ENCODE measurements at regions not wholly inside any gene's neighbourhood (a gene's known extent, or its start where the extent isn't known, plus 50 kb on each side); places are given as distances from the start of the nearest gene placed in this dataset.

DNA sequence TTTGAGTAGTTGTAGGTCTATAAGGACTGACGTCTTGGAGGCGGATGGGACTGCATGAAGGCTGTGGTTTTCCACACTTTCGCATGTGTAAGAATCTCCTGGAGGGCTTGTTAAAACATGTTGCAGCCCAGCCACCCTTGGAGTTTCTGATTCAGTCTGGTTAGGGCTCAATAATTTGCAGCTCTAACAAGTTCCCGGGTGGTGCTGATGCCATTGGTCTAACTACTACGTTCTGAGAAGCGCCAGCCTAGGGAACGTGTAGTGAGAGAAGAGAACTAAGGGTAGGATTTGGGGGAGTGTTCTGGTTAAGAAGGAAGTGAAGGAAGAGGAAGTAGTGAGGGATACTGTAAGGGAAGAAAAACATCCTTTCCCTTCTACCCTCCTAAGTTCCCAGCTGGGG, 138.9 kb downstream of the LARP7 start:
- no peak overlapping the region for H2BK120ac ChIP-seq (ENCODE audit: low read depth, low read length)
- no peak overlapping the region for H3K9ac ChIP-seq (ENCODE audit: low read depth, low read length)
- no peak overlapping the region for H2BK15ac ChIP-seq (ENCODE audit: low read depth, low read length)
- H4K20me1 ChIP-seq (ENCODE audit: insufficient read depth, low read length) = no peaks in the 10 kb centered on the region
- H3K9me3 ChIP-seq (ENCODE audit: control insufficient read depth, insufficient read depth, low read length) = no peaks in the 10 kb centered on the region
- no peak overlapping the region for H4K8ac ChIP-seq (ENCODE audit: low read depth in 2 of 2, low read length in 2 of 2)
- no peak overlapping the region for H2AK9ac ChIP-seq (replicated peaks; ENCODE audit: low read depth, low read length, poor library complexity)
- no peak overlapping the region for H2BK5ac ChIP-seq (ENCODE audit: low read depth, low read length, poor library complexity, severe bottlenecking)
- H3K4ac ChIP-seq (ENCODE audit: low read depth, low read length) = no peak overlapping the region
- H3K79me1 ChIP-seq (ENCODE audit: low read depth in 1 of 2, low read length in 2 of 2) = no peaks in the 10 kb centered on the region
- ChIA-PET POLR2A (ENCODE audit: unreplicated experiment) (no interaction called here), CTCF (interaction anchor here (1.0 kb wide), 1 partner anchor 11 kb away, joined by 3 read pairs; no protein-coding TSS in a partner anchor)
- H3K27me3 ChIP-seq (ENCODE audit: control insufficient read depth, insufficient read depth, low read length) = no peaks in the 10 kb centered on the region
- no peak overlapping the region for H2BK20ac ChIP-seq (ENCODE audit: low read depth, low read length)
- BruUV-seq (replicated peaks) = no TSS peak
- H3K14ac ChIP-seq (replicated peaks; ENCODE audit: low read depth, low read length) = no peak overlapping the region
- TF ChIP-seq RCOR1 (IDR thresholded peaks at IDR 0.05; ENCODE audit: insufficient replicate concordance, low read length) = no peak
- TF ChIP-seq BHLHE40 (IDR thresholded peaks at IDR 0.05; ENCODE audit: low read depth, low read length) = no peak
- no peak for TF ChIP-seq NFE2L2 (IDR thresholded peaks at IDR 0.05; ENCODE audit: low read depth, low read length)
- no peak for TF ChIP-seq CHD1 (IDR thresholded peaks at IDR 0.05; ENCODE audit: low read depth, low read length)
- TF ChIP-seq RFX5 (IDR thresholded peaks at IDR 0.05; ENCODE audit: low read depth, low read length) = no peak
- no peak for TF ChIP-seq POLR2A (IDR thresholded peaks at IDR 0.05; ENCODE audit: low read depth, low read length)
- no peak for TF ChIP-seq CEBPB (IDR thresholded peaks at IDR 0.05; ENCODE audit: low read depth, low read length)
- no peak for TF ChIP-seq ELK1 (IDR thresholded peaks at IDR 0.05; ENCODE audit: borderline replicate concordance, low read depth, low read length)
- no peak for TF ChIP-seq FOS (IDR thresholded peaks at IDR 0.05; ENCODE audit: low read depth, low read length)
- no peak for TF ChIP-seq MAFK (IDR thresholded peaks at IDR 0.05; ENCODE audit: low read depth, low read length)
- TF ChIP-seq, protein P1, sequence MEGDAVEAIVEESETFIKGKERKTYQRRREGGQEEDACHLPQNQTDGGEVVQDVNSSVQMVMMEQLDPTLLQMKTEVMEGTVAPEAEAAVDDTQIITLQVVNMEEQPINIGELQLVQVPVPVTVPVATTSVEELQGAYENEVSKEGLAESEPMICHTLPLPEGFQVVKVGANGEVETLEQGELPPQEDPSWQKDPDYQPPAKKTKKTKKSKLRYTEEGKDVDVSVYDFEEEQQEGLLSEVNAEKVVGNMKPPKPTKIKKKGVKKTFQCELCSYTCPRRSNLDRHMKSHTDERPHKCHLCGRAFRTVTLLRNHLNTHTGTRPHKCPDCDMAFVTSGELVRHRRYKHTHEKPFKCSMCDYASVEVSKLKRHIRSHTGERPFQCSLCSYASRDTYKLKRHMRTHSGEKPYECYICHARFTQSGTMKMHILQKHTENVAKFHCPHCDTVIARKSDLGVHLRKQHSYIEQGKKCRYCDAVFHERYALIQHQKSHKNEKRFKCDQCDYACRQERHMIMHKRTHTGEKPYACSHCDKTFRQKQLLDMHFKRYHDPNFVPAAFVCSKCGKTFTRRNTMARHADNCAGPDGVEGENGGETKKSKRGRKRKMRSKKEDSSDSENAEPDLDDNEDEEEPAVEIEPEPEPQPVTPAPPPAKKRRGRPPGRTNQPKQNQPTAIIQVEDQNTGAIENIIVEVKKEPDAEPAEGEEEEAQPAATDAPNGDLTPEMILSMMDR (conservative IDR thresholded peaks at IDR 0.05; ENCODE audit: low read depth, low read length) = no peak
- no peak for TF ChIP-seq SMC3 (IDR thresholded peaks at IDR 0.05; ENCODE audit: low read depth, low read length)
- no peaks in the 10 kb centered on the region for H3K9me1 ChIP-seq (ENCODE audit: insufficient read depth, low read length)
- H3K23ac ChIP-seq (ENCODE audit: low read depth, low read length) = no peak overlapping the region
- no peak overlapping the region for H3K18ac ChIP-seq (ENCODE audit: low read depth, low read length)
- in situ Hi-C loops (cut with MboI; ENCODE audit: low sequenced_read_pairs) = no loop called here
- no peak overlapping the region for H3K27ac ChIP-seq (ENCODE audit: insufficient read depth, low read length)
- no peak overlapping the region for H2AK5ac ChIP-seq (ENCODE audit: low read depth, low read length)
- no peak for DNase-seq
- H3K4me2 ChIP-seq (ENCODE audit: low read depth, low read length) = no peak overlapping the region
- H3K56ac ChIP-seq (ENCODE audit: extremely low read depth, insufficient read depth, low read length) = no peak overlapping the region
- no peak overlapping the region for H4K5ac ChIP-seq (ENCODE audit: low read depth, low read length)
- intact Hi-C loops (cut with micrococcal nuclease) = no loop called here
- ATAC-seq (ENCODE audit: low read depth) = no peak
- dilution Hi-C loops (cut with HindIII; ENCODE audit: low sequenced_read_pairs, unreplicated experiment) = no loop called here
- H3K36me3 ChIP-seq (ENCODE audit: control insufficient read depth, insufficient read depth, low read length) = no peaks in the 10 kb centered on the region
- no peak overlapping the region for H4K91ac ChIP-seq (ENCODE audit: insufficient read depth, low read depth, low read length)
- 80% methylated on average over 1 of the region's 7 CpGs; no CpG with 5 or more reads in 1 of the 2 experiments for WGBS, 2 experiments (ENCODE audit: extremely low coverage in 2 of 2, insufficient read length in 1 of 2)
- no peak overlapping the region for H2AFZ ChIP-seq (replicated peaks; ENCODE audit: low read length, poor library complexity)
- no peak overlapping the region for H3K4me3 ChIP-seq (ENCODE audit: insufficient read depth, low read depth, low read length)
- no peaks in the 10 kb centered on the region for H3K4me1 ChIP-seq (ENCODE audit: control insufficient read depth, insufficient read depth, low read length)

All from IMR-90 (cell line).